ENCODE measurements at regions not wholly inside any gene's neighbourhood (a gene's known extent, or its start where the extent isn't known, plus 50 kb on each side); places are given as distances from the start of the nearest gene placed in this dataset.
A peak's percentile ranks its signal among the peaks of the same experiment; 100 is the strongest.

DNA sequence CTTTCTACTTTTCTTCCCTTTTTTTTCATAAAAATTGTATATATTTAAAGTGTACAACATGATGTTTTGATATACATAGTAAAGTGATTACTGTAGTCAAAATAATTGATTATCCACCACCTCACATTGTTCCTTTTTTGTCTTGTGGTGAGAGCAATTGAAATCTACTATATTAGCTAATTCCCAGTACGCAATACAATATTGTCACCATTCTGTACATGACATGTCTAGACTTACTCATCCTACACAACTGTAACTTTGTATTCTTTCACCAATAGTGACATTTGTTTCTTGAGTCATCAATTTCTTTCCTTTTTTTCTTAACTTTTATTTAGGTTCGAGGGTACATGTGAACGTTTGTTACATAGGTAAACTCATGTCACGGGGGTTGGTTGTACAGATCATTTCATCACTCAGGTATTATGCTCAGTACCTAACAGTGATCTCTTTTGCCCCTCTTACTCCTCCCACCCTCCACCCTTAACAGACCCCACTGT, 265.2 kb downstream of the KCNRG start:
- WGBS (ENCODE audit: insufficient coverage, low coverage, low lambda C conversion rate, missing lambda C conversion rate) = 93% methylated on average over 4 of the region's 4 CpGs
- H3K27ac ChIP-seq = no peak overlapping the region
- H3K36me3 ChIP-seq = no peaks in the 10 kb centered on the region
- no peak overlapping the region for H3K4me3 ChIP-seq
- H3K4me1 ChIP-seq = peaks cover 0 to 18% (median 0%) of the 10 kb centered on the region in 4 donors
- no peak for TF ChIP-seq CTCF (IDR thresholded peaks at IDR 0.05)
- TF ChIP-seq POLR2A (IDR thresholded peaks at IDR 0.05) = no peak
- intact Hi-C loops (cut with DNase I) = no loop called here
- DNase-seq = no peak
- H3K9me3 ChIP-seq = no peaks in the 10 kb centered on the region
- no peak for ATAC-seq
- no peaks in the 10 kb centered on the region for H3K27me3 ChIP-seq

DNA sequence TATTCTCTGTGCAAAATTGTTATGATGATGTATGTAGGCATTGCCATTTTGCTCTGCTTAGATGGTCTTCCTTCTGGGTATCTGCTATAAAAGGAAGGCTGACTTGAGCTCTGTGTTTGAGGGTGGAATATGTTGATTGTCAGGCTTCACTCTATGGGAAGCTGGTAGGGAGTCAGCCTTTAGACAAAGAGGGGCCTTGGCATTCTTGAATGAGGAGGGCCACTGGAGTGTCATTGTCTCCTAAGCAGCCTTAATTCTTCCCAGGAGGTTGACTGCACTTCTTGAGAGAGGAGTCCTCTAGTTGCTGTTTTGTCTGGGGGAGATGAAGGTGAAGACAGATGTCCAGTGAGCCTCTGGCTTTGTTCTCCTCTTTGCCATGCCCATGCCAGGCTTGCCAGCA, 266.8 kb downstream of the KCNRG start:
- no peaks in the 10 kb centered on the region for H3K9me3 ChIP-seq
- H3K4me3 ChIP-seq = no peak overlapping the region
- ATAC-seq (no peak), DNase-seq (no peak)
- intact Hi-C loops (cut with DNase I) = no loop called here
- TF ChIP-seq POLR2A (IDR thresholded peaks at IDR 0.05) = no peak
- no peak for TF ChIP-seq CTCF (IDR thresholded peaks at IDR 0.05)
- H3K27ac ChIP-seq = no peak overlapping the region
- H3K27me3 ChIP-seq = no peaks in the 10 kb centered on the region
- peaks cover 0 to 12% (median 0%) of the 10 kb centered on the region in 4 donors for H3K4me1 ChIP-seq
- H3K36me3 ChIP-seq = no peaks in the 10 kb centered on the region

- H3K4me3 ChIP-seq = no peak overlapping the region
- ATAC-seq = peak; percentile 67 to 91 (median 82)
- H3K27me3 ChIP-seq = no peaks in the 10 kb centered on the region
- no peak for DNase-seq
- H3K27ac ChIP-seq = peak overlapping the region in 1 of 3 donors; percentile 31
- intact Hi-C loops (cut with DNase I) = no loop called here
- TF ChIP-seq CTCF (IDR thresholded peaks at IDR 0.05) = no peak
- TF ChIP-seq POLR2A (IDR thresholded peaks at IDR 0.05) = no peak
- H3K36me3 ChIP-seq = no peaks in the 10 kb centered on the region
- 6% methylated on average over 2 of the region's 2 CpGs for WGBS (ENCODE audit: insufficient coverage, low coverage, low lambda C conversion rate, missing lambda C conversion rate)
- H3K9me3 ChIP-seq = no peaks in the 10 kb centered on the region
- H3K4me1 ChIP-seq = peaks cover 0 to 12% (median 0%) of the 10 kb centered on the region in 4 donors
Measured at GRCh38 chr13:50283017-50283416, 267.8 kb downstream of the KCNRG start.

GRCh38 chr13:50284540-50284939, 269.3 kb downstream of the KCNRG start:
- Histone ChIP-seq H3K4me1 (peaks cover 0 to 12% (median 0%) of the 10 kb centered on the region in 4 donors), H3K27me3 (no peaks in the 10 kb centered on the region), H3K27ac (no peak overlapping the region), H3K36me3 (no peaks in the 10 kb centered on the region), H3K4me3 (no peak overlapping the region), H3K9me3 (no peaks in the 10 kb centered on the region)
- 30% methylated on average over 2 of the region's 2 CpGs for WGBS (ENCODE audit: insufficient coverage, low coverage, low lambda C conversion rate, missing lambda C conversion rate)
- ATAC-seq (peak in 1 of 4 donors; percentile 38), DNase-seq (no peak)
- intact Hi-C loops (cut with DNase I) = no loop called here
- TF ChIP-seq POLR2A (IDR thresholded peaks at IDR 0.05) (no peak), CTCF (IDR thresholded peaks at IDR 0.05) (no peak)

- Histone ChIP-seq H3K4me1 (peaks cover 0 to 12% (median 0%) of the 10 kb centered on the region in 4 donors), H3K27ac (no peak overlapping the region), H3K4me3 (no peak overlapping the region), H3K9me3 (no peaks in the 10 kb centered on the region), H3K27me3 (no peaks in the 10 kb centered on the region), H3K36me3 (no peaks in the 10 kb centered on the region)
- DNase-seq (no peak), ATAC-seq (no peak)
- intact Hi-C loops (cut with DNase I) = no loop called here
- TF ChIP-seq CTCF (IDR thresholded peaks at IDR 0.05) (no peak), POLR2A (IDR thresholded peaks at IDR 0.05) (no peak)
- 88% methylated on average over 3 of the region's 3 CpGs for WGBS (ENCODE audit: insufficient coverage, low coverage, low lambda C conversion rate, missing lambda C conversion rate)
Measured at GRCh38 chr13:50285283-50285682, 270.0 kb downstream of the KCNRG start.
